H9 (cell line): ENCODE measurements at regions not wholly inside any gene's neighbourhood (a gene's known extent, or its start where the extent isn't known, plus 50 kb on each side); places are given as distances from the start of the nearest gene placed in this dataset.

Experiments
- DNase-seq: peaks from one replicate; pipeline ENCODE4 v3.0.0-alpha.2; 2017
- H2AFZ ChIP-seq: one replicate; pipeline ENCODE4 v1.6.1; 2013; ENCODE audit warnings: mild to moderate bottlenecking, low read length, control low read depth, moderate library complexity
- H2AK5ac ChIP-seq: 2 replicates; pipeline ENCODE4 v1.6.1; 2013; ENCODE audit warnings: low read length, control low read depth, mixed read lengths; ENCODE audit not compliant: insufficient read length
- H2BK120ac ChIP-seq: one replicate; pipeline ENCODE4 v1.6.1; 2013; ENCODE audit warnings: low read depth, mild to moderate bottlenecking, low read length, control low read depth, inconsistent platforms; ENCODE audit not compliant: poor library complexity, severe bottlenecking
- H2BK12ac ChIP-seq: 2 replicates; pipeline ENCODE4 v1.6.1; 2013; ENCODE audit warnings: low read length, control low read depth, mixed read lengths, low read depth; ENCODE audit not compliant: insufficient read length
- H2BK15ac ChIP-seq: 2 replicates; pipeline ENCODE4 v1.6.1; 2013; ENCODE audit warnings: low read depth, low read length, control low read depth
- H2BK20ac ChIP-seq: one replicate; pipeline ENCODE4 v1.6.1; 2013; ENCODE audit warnings: low read depth, mild to moderate bottlenecking, low read length, control low read depth, inconsistent platforms; ENCODE audit not compliant: poor library complexity, severe bottlenecking
- H2BK5ac ChIP-seq: 2 replicates; pipeline ENCODE4 v1.6.1; 2013; ENCODE audit warnings: low read length, control low read depth, mixed read lengths; ENCODE audit not compliant: insufficient read length
- H3K14ac ChIP-seq: 2 replicates; pipeline ENCODE4 v1.6.1; 2013; ENCODE audit warnings: low read length, control low read depth; ENCODE audit not compliant: insufficient read depth
- H3K18ac ChIP-seq: 2 replicates; pipeline ENCODE4 v1.6.1; 2013; ENCODE audit warnings: low read depth, mild to moderate bottlenecking, mixed read lengths, low read length, control low read depth; ENCODE audit not compliant: insufficient read length
- H3K23ac ChIP-seq: 2 replicates; pipeline ENCODE4 v1.6.1; 2013; ENCODE audit warnings: low read length, control low read depth, mixed read lengths, low read depth; ENCODE audit not compliant: insufficient read length
- H3K23me2 ChIP-seq: 2 replicates; pipeline ENCODE4 v1.6.1; 2013; ENCODE audit warnings: low read depth, mild to moderate bottlenecking, mixed read lengths, low read length, control low read depth; ENCODE audit not compliant: insufficient read length, poor library complexity, severe bottlenecking
- H3K27ac ChIP-seq: 2 replicates; pipeline ENCODE4 v1.5.1; 2013; ENCODE audit warnings: low read length, control low read depth, mixed read lengths, low read depth; ENCODE audit not compliant: insufficient read length
- H3K27me3 ChIP-seq: 2 replicates; pipeline ENCODE4 v1.6.1; 2013; ENCODE audit warnings: low read length, control low read depth, inconsistent platforms; ENCODE audit not compliant: insufficient read depth
- H3K4ac ChIP-seq: 2 replicates; pipeline ENCODE4 v1.6.1; 2013; ENCODE audit warnings: low read depth, mild to moderate bottlenecking, control low read depth, inconsistent platforms, low read length, moderate library complexity
- H3K4me1 ChIP-seq: 2 replicates; pipeline ENCODE4 v1.6.1; 2013; ENCODE audit warnings: low read length, control low read depth, inconsistent platforms; ENCODE audit not compliant: insufficient read depth
- H3K4me2 ChIP-seq: 2 replicates; pipeline ENCODE4 v1.6.1; 2013; ENCODE audit warnings: low read length, control low read depth, mixed read lengths; ENCODE audit not compliant: insufficient read length, insufficient read depth
- H3K56ac ChIP-seq: 2 replicates; pipeline ENCODE4 v1.6.1; 2013; ENCODE audit warnings: low read depth, mild to moderate bottlenecking, mixed read lengths, low read length, control low read depth; ENCODE audit not compliant: insufficient read length
- H3K79me1 ChIP-seq: 2 replicates; pipeline ENCODE4 v1.6.1; 2013; ENCODE audit warnings: low read depth, mild to moderate bottlenecking, moderate library complexity, low read length, control low read depth, inconsistent platforms; ENCODE audit not compliant: insufficient read depth, poor library complexity, severe bottlenecking
- H3K79me2 ChIP-seq: 2 replicates; pipeline ENCODE4 v1.6.1; 2013; ENCODE audit warnings: low read length, control low read depth, inconsistent platforms; ENCODE audit not compliant: insufficient read depth
- H3K9ac ChIP-seq: 2 replicates; pipeline ENCODE4 v1.6.1; 2013; ENCODE audit warnings: low read length, control low read depth, mixed read lengths; ENCODE audit not compliant: insufficient read length; ENCODE audit errors: extremely low read depth
- H3K9me3 ChIP-seq: one replicate; pipeline ENCODE4 v1.6.1; 2013; ENCODE audit warnings: low read depth, low read length, inconsistent platforms; ENCODE audit not compliant: control insufficient read depth
- H3T11ph ChIP-seq: one replicate; pipeline ENCODE4 v1.6.1; 2013; ENCODE audit warnings: mild to moderate bottlenecking, low read length, control low read depth, inconsistent platforms
- H4K20me1 ChIP-seq: one replicate; pipeline ENCODE4 v1.6.1; 2013; ENCODE audit not compliant: control insufficient read depth, insufficient read length, insufficient read depth
- H4K5ac ChIP-seq: 2 replicates; pipeline ENCODE4 v1.6.1; 2013; ENCODE audit warnings: low read depth, mild to moderate bottlenecking, mixed read lengths, low read length, control low read depth; ENCODE audit not compliant: insufficient read length
- H4K8ac ChIP-seq: replicated peaks from 2 replicates; pipeline ENCODE4 v1.6.1; 2013; ENCODE audit warnings: low read length, control low read depth, mixed read lengths, low read depth; ENCODE audit not compliant: insufficient read length
- H4K91ac ChIP-seq: 2 replicates; pipeline ENCODE4 v1.6.1; 2013; ENCODE audit warnings: low read depth, mild to moderate bottlenecking, moderate library complexity, mixed read lengths, low read length, control low read depth; ENCODE audit not compliant: insufficient read length
- H3K27ac Mint-ChIP-seq, 3 experiments: 2 replicates in 2 of 3; 3 replicates in 1 of 3; pipeline ENCODE4 v1.8.0; 2020 to 2021; ENCODE audit warnings: mixed read lengths in 3 of 3, mild to moderate bottlenecking in 1 of 3, moderate library complexity in 1 of 3
- H3K27me3 Mint-ChIP-seq: 2 replicates; pipeline ENCODE4 v1.8.0; 2021; ENCODE audit warnings: low read depth, mild to moderate bottlenecking, moderate library complexity, mixed read lengths
- H3K36me3 Mint-ChIP-seq, 3 experiments: 2 replicates in 2 of 3; 3 replicates in 1 of 3; pipeline ENCODE4 v1.8.0; 2020 to 2021; ENCODE audit warnings: low read depth in 3 of 3, mixed read lengths in 3 of 3; ENCODE audit not compliant: insufficient read depth in 1 of 3
- H3K4me1 Mint-ChIP-seq, 2 experiments: 2 replicates each; pipeline ENCODE4 v1.8.0; 2020; ENCODE audit warnings: mixed read lengths in 2 of 2
- H3K4me3 Mint-ChIP-seq, 2 experiments: 2 replicates in 1 of 2; 3 replicates in 1 of 2; pipeline ENCODE4 v1.8.0; 2020 to 2021; ENCODE audit warnings: mild to moderate bottlenecking in 2 of 2, mixed read lengths in 2 of 2, moderate library complexity in 1 of 2
- H3K9me3 Mint-ChIP-seq, 2 experiments: 2 replicates in 1 of 2; 3 replicates in 1 of 2; pipeline ENCODE4 v1.8.0; 2020; ENCODE audit warnings: mild to moderate bottlenecking in 2 of 2, mixed read lengths in 2 of 2, moderate library complexity in 1 of 2
- CTCF ChIP-seq: fragments of 200-600 bp; sonication (generic); conservative IDR thresholded peaks from 3 replicates; pipeline ENCODE4 v1.8.0; 2021; ENCODE audit warnings: antibody characterized with exemption, mild to moderate bottlenecking
- WGBS: extraction: QIAGEN DNeasy Blood & Tissue Kit; methylation state at CpG from one replicate; pipeline ENCODE4 v1.1.7; 2013; ENCODE audit warnings: missing lambda C conversion rate, low lambda C conversion rate, mixed read lengths; ENCODE audit not compliant: insufficient read length; ENCODE audit errors: extremely low coverage; 5-methylcytosine and 5-hydroxymethylcytosine counted together

GRCh38 chr10:35887685-35888084 lies 245.6 kb upstream of the FZD8 start:
- Histone ChIP-seq H3K18ac (no peak overlapping the region), H3K27me3 (no peaks in the 10 kb centered on the region), H3K79me2 (no peaks in the 10 kb centered on the region), H3T11ph (no peak overlapping the region), H3K9ac (no peak overlapping the region), H2BK20ac (no peak overlapping the region), H4K20me1 (no peaks in the 10 kb centered on the region), H3K56ac (no peak overlapping the region), H2AFZ (no peak overlapping the region), H2BK120ac (no peak overlapping the region), H2BK5ac (no peak overlapping the region), H3K4me2 (no peak overlapping the region), H3K27ac (no peak overlapping the region), H2BK15ac (no peak overlapping the region), H3K23ac (no peak overlapping the region), H3K14ac (no peak overlapping the region), H3K9me3 (no peaks in the 10 kb centered on the region), H4K91ac (no peak overlapping the region), H3K23me2 (no peaks in the 10 kb centered on the region), H2BK12ac (no peak overlapping the region), H4K5ac (no peak overlapping the region), H3K4me1 (no peaks in the 10 kb centered on the region), H4K8ac (no peak overlapping the region), H3K79me1 (no peaks in the 10 kb centered on the region), H3K4ac (no peak overlapping the region), H2AK5ac (no peak overlapping the region)
- no peak for TF ChIP-seq CTCF
- Mint-ChIP-seq H3K27ac (no peak overlapping the region), H3K4me1 (peaks cover 28 to 43% of the 10 kb centered on the region in 2 experiments), H3K27me3 (peaks cover 25% of the 10 kb centered on the region), H3K36me3 (peaks cover 0 to 15% (median 5%) of the 10 kb centered on the region in 3 experiments; a peak in 4 of 7 replicates), H3K4me3 (no peak overlapping the region), H3K9me3 (peaks cover 2 to 6% of the 10 kb centered on the region in 2 experiments; a peak in 3 of 5 replicates)
- WGBS = no CpG with 5 or more reads among the region's 6 CpGs
- DNase-seq = no peak
